RPMI7951 (cell line): ENCODE measurements at regions not wholly inside any gene's neighbourhood (a gene's known extent, or its start where the extent isn't known, plus 50 kb on each side); places are given as distances from the start of the nearest gene placed in this dataset.

ENCODE experiments used
- DNase-seq: peaks from one replicate; pipeline ENCODE4 v3.0.0-alpha.2; 2012; ENCODE audit warnings: low read depth

DNA sequence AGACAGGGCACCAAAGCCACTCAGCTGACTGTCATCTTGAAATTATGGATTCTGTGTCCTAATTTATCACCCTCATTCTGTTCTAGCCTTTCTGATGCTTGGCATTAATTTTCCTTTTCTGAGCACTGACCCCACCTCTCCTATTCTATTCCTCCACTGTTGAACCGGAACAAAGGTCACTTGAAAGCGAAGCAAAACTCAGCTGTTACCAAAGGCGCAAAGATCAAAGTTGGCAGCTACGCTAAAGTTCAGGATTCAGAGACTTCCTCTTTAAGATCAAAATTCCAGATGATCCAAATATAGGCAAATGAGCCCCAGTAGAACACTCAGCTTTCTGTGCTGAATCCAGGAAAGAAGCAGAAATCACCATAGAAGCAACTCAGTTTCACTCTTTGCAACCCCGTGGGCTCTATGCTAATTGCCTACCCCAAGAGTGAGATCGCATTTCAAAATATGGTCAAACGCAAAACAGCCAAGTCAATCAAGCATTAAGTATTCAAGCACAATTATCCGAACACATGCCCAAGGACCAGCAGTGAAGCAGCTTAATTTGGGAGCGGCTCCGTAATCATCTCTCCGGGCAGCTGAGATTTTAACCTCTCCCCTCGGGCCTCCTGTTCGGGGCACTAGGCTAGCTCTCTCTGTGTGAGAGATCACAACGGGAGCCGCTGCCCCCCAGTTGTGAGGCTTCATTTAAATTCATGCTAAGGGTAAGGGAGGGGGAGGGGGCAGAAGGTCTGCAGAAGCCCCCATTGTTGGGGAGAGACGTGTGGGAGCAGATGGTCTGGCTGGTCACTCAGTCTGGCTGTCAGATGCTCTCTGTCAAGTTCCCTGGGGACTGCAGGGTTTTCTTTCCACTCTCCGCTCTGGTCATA, 288.6 kb downstream of the ELAVL2 start:
- no peak for DNase-seq

DNA sequence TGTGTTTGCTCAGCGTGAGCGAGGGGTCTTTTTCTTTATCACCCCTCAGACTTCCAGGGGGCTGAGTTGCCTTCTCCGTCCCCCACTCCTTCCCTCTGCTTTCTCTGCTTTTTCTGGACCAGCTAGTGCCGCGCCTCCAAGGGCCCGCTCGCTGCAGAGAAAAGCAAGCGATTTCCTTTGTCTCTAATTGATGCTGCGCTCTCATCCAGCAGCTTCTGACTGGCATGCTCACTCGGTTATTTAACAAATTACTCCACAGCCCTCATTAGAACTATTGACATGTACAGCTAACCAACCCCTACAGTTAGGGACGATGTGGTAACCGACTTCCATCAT, 288.0 kb downstream of the ELAVL2 start:
- DNase-seq, result no peak

DNA sequence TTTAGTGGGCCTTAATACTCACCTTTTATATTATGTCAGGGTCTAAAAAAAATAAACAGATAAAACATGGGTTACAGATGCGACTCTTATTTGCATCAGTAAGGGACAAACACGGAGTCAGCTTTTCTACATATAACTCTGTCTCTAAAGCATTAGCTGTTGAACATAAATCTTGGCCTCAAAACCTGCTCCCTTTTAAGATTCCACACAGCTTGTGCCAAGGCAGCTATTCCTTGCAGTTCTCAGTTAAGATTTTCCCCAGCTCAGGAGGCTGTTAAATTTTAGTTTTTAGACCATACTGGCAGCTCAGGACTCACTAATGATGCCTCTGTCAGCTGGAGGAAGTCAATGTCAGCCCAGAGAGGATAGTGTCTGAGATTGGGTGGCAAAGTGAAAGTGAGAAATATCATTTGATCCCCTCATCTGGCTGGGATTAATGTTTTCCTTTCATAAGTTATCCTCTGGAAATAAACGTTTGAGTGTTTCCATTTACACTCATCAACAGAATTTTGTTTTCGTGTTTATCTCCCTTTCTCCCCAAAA, 287.5 kb downstream of the ELAVL2 start:
- no peak for DNase-seq

DNA sequence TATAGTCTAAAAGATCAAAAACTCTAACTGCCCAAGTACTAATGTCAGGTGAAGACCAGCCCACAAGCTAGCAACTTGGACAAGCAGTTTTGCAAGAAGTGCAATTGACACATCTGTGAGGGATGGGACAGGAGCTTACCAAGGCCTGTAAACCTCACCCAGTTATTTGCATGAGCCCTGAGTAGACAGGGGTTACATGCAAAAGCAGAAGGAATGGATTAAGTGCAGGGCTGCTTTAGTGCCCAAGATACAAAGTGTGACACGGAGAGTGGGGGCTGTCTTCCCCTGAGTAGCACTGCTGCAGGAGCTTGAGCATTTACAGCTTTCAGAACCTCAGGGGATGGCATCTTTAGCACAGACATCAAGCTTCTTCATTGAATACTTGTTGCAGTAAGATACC, 286.7 kb downstream of the ELAVL2 start:
- DNase-seq, result no peak

GRCh38 chr9:23541976-23542375, 284.1 kb downstream of the ELAVL2 start:
- no peak for DNase-seq

DNA sequence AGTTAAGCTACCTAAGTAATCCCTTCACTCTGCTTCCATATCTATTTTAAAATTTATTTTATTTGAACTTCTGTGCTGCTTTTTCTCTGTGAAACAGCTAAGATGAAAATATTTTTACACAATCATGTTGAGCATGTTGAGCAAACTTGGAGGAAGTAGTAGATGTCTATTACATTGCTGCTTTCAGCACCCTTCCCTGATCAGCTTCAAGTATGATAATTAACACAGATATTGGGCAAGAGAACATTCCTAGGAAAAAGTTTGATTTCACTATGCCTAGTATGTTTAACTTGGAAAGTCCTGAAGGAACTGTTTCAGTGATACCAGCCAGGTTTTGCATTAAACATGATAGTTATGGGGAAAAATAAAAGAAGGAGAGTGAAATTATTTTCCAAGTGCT, 283.6 kb downstream of the ELAVL2 start:
- DNase-seq, result no peak

DNA sequence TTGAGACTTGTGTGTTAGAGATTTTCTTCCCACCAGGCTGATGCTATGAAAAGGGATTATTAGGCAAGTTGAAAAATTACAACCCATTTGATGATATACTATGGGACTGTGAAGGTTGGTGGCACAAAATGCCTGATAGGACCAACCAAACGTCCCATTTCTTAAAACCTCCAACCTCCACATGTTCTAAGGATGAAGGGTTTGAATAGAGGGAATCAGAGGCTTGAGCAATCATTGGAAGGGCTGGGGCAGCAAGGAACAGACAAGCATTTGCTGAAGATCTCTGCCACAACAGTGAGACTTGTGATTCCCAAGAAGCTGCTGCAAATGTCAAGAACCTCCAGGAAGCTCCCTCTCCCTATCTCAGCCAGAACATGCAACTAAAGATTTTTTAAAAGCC, 283.1 kb downstream of the ELAVL2 start:
- no peak for DNase-seq

- DNase-seq, result no peak
Observed at GRCh38 chr9:23543419-23543818, 282.6 kb downstream of the ELAVL2 start.

- no peak for DNase-seq
Observed at GRCh38 chr9:23545728-23546127, 280.3 kb downstream of the ELAVL2 start.

GRCh38 chr9:23551311-23551721, 274.7 kb downstream of the ELAVL2 start:
- peak; percentile 13 for DNase-seq

DNA sequence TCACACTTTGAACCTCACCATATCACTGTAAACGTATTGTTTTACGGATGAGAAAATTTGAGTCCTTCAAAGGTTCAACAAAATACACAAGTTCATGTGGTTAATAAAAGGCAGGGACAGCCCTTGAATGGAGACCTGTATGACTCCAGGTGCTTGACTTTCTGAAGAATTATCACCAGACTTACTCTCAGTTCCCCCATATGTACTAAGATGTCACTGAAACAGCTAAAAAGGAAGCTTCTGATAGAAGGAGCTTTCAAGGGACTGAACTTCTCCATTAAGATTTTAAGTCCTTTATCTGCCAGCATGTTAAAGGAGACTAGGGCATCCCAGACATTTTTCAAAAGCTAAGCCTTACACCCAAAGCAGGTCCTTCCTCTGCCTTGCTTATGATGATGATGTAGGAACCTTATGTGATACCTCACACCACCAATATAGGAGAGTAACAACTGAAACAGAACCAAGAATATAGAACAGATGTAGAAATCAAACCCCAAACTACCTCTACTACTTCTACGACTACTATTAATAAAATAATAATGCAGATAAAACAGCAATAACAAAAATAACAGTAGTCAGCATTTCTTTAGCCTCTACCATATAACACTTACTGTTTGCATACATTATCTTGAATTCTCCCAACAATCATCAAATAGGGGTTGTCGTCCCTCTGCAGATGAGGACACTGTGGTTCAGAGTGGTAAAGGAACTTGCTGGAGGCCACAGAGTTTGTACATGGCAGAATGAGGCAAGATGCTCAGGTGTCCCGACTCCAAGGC, 273.9 kb downstream of the ELAVL2 start:
- no peak for DNase-seq

GRCh38 chr9:23552876-23553601, 273.0 kb downstream of the ELAVL2 start:
- DNase-seq, result no peak

GRCh38 chr9:23554686-23555085, 271.4 kb downstream of the ELAVL2 start:
- DNase-seq, result no peak

DNA sequence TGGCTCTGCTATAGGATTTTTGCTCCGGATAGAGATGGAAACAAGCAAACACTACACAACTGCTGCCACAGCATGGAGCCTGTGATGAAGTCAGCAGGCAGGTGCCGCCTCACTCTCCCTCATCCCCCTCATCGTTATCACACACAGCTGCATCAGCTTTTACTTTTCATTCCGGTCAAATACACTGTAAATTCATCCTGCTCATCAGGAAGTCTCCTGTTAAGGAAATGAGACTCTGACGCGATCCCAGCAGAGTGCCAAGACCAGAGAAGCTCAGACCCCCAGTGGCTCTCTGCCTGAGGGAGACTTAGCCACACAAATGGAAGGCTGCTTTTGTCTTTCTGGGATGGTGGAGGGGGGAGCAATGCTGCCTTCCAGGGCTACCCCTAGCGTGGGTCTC, 270.2 kb downstream of the ELAVL2 start:
- DNase-seq, result no peak

DNA sequence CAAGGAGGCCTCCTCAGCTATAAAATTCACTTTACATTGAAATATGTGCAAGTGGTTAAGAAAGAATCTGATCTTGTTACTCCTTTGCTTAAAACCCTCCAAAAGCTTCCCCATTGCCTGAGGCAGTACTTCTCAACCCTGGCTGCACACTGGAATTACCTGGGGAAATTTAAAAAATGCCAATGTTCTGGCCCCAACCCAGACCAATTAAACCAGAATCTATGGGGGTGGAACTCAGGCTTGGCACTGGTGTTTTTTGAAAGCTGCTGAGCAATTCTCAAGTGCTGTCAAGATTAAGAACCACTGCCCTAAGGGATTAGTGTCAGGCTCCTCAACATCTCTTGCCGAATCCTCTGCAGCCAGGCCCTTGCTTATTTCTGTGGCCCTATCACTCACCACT, 269.6 kb downstream of the ELAVL2 start:
- peak; percentile 7 for DNase-seq

- DNase-seq, result no peak
Observed at GRCh38 chr9:23557689-23558088, 268.4 kb downstream of the ELAVL2 start.

- no peak for DNase-seq
Observed at GRCh38 chr9:23559522-23559921, 266.5 kb downstream of the ELAVL2 start.

GRCh38 chr9:23563517-23563916, 262.5 kb downstream of the ELAVL2 start:
- peak; percentile 57 for DNase-seq

- no peak for DNase-seq
Observed at GRCh38 chr9:23567516-23568165, 258.4 kb downstream of the ELAVL2 start.

GRCh38 chr9:23571414-23572104, 254.5 kb downstream of the ELAVL2 start:
- no peak for DNase-seq

DNA sequence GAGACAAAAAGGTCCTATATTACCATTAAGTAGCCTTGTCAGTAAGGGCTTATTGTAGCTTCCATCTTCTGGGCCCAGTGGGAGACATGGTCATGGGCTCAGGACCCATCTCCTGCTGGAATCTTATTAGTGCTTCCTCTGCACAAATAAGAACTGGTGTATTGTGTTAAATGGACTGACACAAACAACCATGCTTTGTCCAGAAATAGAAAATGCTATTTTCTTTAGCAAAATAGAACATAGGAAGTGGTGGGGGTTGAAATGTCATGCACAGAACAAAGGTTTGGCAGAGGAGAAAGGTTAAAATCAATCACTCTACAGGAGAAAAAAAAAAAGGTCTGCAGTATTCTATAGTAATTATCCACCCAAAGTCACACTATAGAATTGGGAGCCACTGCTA, 252.2 kb downstream of the ELAVL2 start:
- no peak for DNase-seq
